HCT116 (cell line): ENCODE measurements at regions not wholly inside any gene's neighbourhood (a gene's known extent, or its start where the extent isn't known, plus 50 kb on each side); places are given as distances from the start of the nearest gene placed in this dataset.

Source experiments
- ATAC-seq: fragments of 200-7000 bp; cut with Tn5 transposase; 2 replicates; pipeline ENCODE4 v1.9.1; 2020; ENCODE audit warnings: mild to moderate bottlenecking, moderate library complexity
- BruUV-seq: library from RNA; stranded (reverse); fragments of 400-500 nt; replicated peaks from 2 replicates; lab custom pipeline; 2021; lab: Mats Ljungman, UMichigan
- CTCF ChIA-PET: fragments of 300-600 bp; sonication (Branson Sonifier 250); formaldehyde crosslinking; loops from one replicate; lab custom pipeline; 2021; ENCODE audit warnings: antibody characterized with exemption; lab: Charles Lee
- POLR2A ChIA-PET: fragments of 300-600, 350-600 bp; sonication (Branson Sonifier 250); formaldehyde crosslinking; loops from one replicate; lab custom pipeline; 2021; ENCODE audit warnings: antibody characterized with exemption; lab: Charles Lee
- RAD21 ChIA-PET, 2 experiments: fragments of 300-600 bp; sonication (Branson Sonifier 250); formaldehyde crosslinking; loops; one replicate each; lab custom pipeline; 2023; ENCODE audit warnings: low total read pairs in 2 of 2; ENCODE audit not compliant: uncharacterized antibody in 2 of 2, unreplicated experiment in 2 of 2, low non-redundant PET in 1 of 2; lab: Charles Lee
- DNase-seq: peaks from one replicate; pipeline ENCODE4 v3.0.0-alpha.2; 2010; ENCODE audit warnings: low read depth, low spot score
- H2AFZ ChIP-seq: fragments of 200-600 bp; shearing (Covaris generic), sonication (generic); 2 replicates; pipeline ENCODE4 v1.6.1; 2017; ENCODE audit warnings: low read depth, mixed run types, mixed read lengths, antibody characterized with exemption, low read length; ENCODE audit not compliant: poor library complexity, severe bottlenecking
- H3K27ac ChIP-seq: 2 replicates; pipeline ENCODE4 v1.5.1; 2012; ENCODE audit warnings: low read depth, low read length
- H3K27me3 ChIP-seq: fragments of 200-600 bp; sonication (generic); 2 replicates; pipeline ENCODE4 v1.6.1; 2016; ENCODE audit warnings: mixed run types, low read length, mixed read lengths; ENCODE audit not compliant: insufficient read depth
- H3K36me3 ChIP-seq, 2 experiments: fragments of 200-500 bp in 1 of 2; fragments of 200-600 bp in 1 of 2; sonication (Bioruptor generic) in 1 of 2; sonication (generic) in 1 of 2; 2 replicates each; pipeline versions ENCODE4 v1.5.1 to v1.6.1; 2014 to 2016; ENCODE audit warnings: low read length in 2 of 2, inconsistent platforms in 1 of 2, mixed read lengths in 1 of 2, mixed run types in 1 of 2; ENCODE audit not compliant: insufficient read depth in 2 of 2, control insufficient read depth in 1 of 2
- H3K4me1 ChIP-seq, 2 experiments: fragments of 200-600 bp in 1 of 2; sonication (generic) in 1 of 2; 2 replicates each; pipeline versions ENCODE4 v1.5.1 to v1.6.1; 2012 to 2017; ENCODE audit warnings: low read length in 2 of 2, inconsistent platforms in 1 of 2, mild to moderate bottlenecking in 1 of 2, mixed read lengths in 1 of 2, mixed run types in 1 of 2, moderate library complexity in 1 of 2; ENCODE audit not compliant: insufficient read depth in 2 of 2, control insufficient read depth in 1 of 2
- H3K4me2 ChIP-seq: fragments of 200-600 bp; sonication (generic); 2 replicates; pipeline ENCODE4 v1.6.1; 2017; ENCODE audit warnings: mixed run types, low read length, mixed read lengths
- H3K4me3 ChIP-seq, 2 experiments: fragments of 200-600 bp in 1 of 2; sonication (generic) in 1 of 2; replicated peaks in 1 of 2; 2 replicates each; pipeline ENCODE4 v1.5.1; 2011 to 2016; ENCODE audit warnings: low read length in 2 of 2, control low read depth in 1 of 2, low read depth in 1 of 2, mild to moderate bottlenecking in 1 of 2, mixed read lengths in 1 of 2, mixed run types in 1 of 2
- H3K79me2 ChIP-seq: fragments of 200-600 bp; sonication (generic); 2 replicates; pipeline ENCODE4 v1.6.1; 2017; ENCODE audit warnings: mild to moderate bottlenecking, mixed run types, low read length, moderate library complexity, mixed read lengths; ENCODE audit not compliant: insufficient read depth
- H3K9ac ChIP-seq: fragments of 200-600 bp; sonication (generic); 2 replicates; pipeline ENCODE4 v1.6.1; 2016; ENCODE audit warnings: low read length, mixed read lengths
- H3K9me2 ChIP-seq: fragments of 200-600 bp; sonication (generic), shearing (Covaris generic); 2 replicates; pipeline ENCODE4 v1.6.1; 2017; ENCODE audit warnings: mixed run types, mild to moderate bottlenecking, moderate library complexity; ENCODE audit not compliant: insufficient read depth
- H3K9me3 ChIP-seq, 2 experiments: fragments of 200-500 bp in 1 of 2; fragments of 200-600 bp in 1 of 2; sonication (Bioruptor generic) in 1 of 2; sonication (generic) in 1 of 2; 2 replicates each; pipeline ENCODE4 v1.6.1; 2014 to 2017; ENCODE audit warnings: low read length in 2 of 2, mixed read lengths in 2 of 2, inconsistent platforms in 1 of 2, low read depth in 1 of 2, mild to moderate bottlenecking in 1 of 2, mixed run types in 1 of 2, moderate library complexity in 1 of 2; ENCODE audit not compliant: control insufficient read depth in 1 of 2, insufficient read depth in 1 of 2
- H4K20me1 ChIP-seq: fragments of 200-600 bp; sonication (generic), shearing (Covaris generic); 2 replicates; pipeline ENCODE4 v1.6.1; 2017; ENCODE audit warnings: mixed run types, mild to moderate bottlenecking, moderate library complexity; ENCODE audit not compliant: insufficient read depth
- CEBPB ChIP-seq: IDR thresholded peaks from 2 replicates; pipeline ENCODE4 v1.6.1; 2012; ENCODE audit warnings: low read depth
- POLR2A ChIP-seq: IDR thresholded peaks from 2 replicates; pipeline ENCODE4 v1.7.0; 2011; ENCODE audit warnings: borderline replicate concordance; ENCODE audit not compliant: insufficient read depth, insufficient read length; ENCODE audit errors: extremely low read depth
- POLR2AphosphoS5 ChIP-seq: IDR thresholded peaks from 2 replicates; pipeline ENCODE4 v1.6.1; 2011; ENCODE audit warnings: mild to moderate bottlenecking, low read depth, low read length, moderate library complexity
- RAD21 ChIP-seq: IDR thresholded peaks from 2 replicates; pipeline ENCODE4 v1.6.1; 2012; ENCODE audit warnings: low read depth, mild to moderate bottlenecking
- SIN3A ChIP-seq: IDR thresholded peaks from 2 replicates; pipeline ENCODE4 v1.6.1; 2012; ENCODE audit warnings: low read depth
- SRF ChIP-seq: IDR thresholded peaks from 2 replicates; pipeline ENCODE4 v1.6.1; 2012; ENCODE audit warnings: low read depth
- intact Hi-C: fragments of 100-400 bp; cut with micrococcal nuclease; formaldehyde crosslinking; loops from 2 replicates; pipeline ENCODE4 v1.10.0; 2022
- TF ChIP-seq, protein P1 (sequence below): IDR thresholded peaks from 2 replicates; pipeline ENCODE4 v1.6.1; 2011; ENCODE audit warnings: mild to moderate bottlenecking, low read length, moderate library complexity; ENCODE audit not compliant: insufficient replicate concordance; ENCODE audit errors: extremely low read depth
- TF ChIP-seq, protein P2 (sequence below): IDR thresholded peaks from 2 replicates; pipeline ENCODE4 v1.6.1; 2012
- TF ChIP-seq, protein P3 (sequence below), 3 experiments: fragments of 200-600 bp in 1 of 3; sonication (generic) in 1 of 3; IDR thresholded peaks in 2 of 3; conservative IDR thresholded peaks in 1 of 3; 2 replicates each; pipeline ENCODE4 v1.5.1; 2012 to 2017; ENCODE audit warnings: low read depth in 2 of 3, low read length in 2 of 3, antibody characterized with exemption in 1 of 3, borderline replicate concordance in 1 of 3, control low read depth in 1 of 3, mild to moderate bottlenecking in 1 of 3, mixed read lengths in 1 of 3, mixed run types in 1 of 3, moderate library complexity in 1 of 3; ENCODE audit not compliant: insufficient read depth in 1 of 3

DNA sequence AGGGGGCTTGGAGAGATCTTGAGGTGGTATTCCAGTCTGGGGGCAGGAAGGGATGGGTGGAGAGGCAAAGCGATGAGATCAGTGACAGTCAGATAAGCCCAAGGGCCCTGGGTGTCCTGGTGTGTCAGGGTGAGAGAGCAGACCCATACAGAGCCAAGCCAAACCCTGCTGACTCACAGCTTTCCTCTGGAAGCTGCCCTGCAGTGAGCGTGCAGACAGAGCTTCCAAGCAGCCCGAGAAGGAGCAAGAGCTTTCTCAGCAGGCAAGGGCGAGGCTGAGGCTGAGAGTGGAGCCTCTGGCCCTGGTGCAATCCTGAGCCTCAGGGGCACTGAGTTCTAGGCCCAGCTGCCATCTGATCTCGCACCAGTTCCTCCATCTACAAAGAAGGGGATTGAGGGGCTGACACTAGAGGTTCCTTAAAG lies 91.1 kb upstream of the HIVEP1 start:
- peaks cover 0 to 10% of the 10 kb centered on the region in 2 experiments; a peak in 2 of 4 replicates for H3K4me1 ChIP-seq
- no peaks in the 10 kb centered on the region for H3K79me2 ChIP-seq
- ATAC-seq: peak; percentile 84
- H4K20me1 ChIP-seq: no peaks in the 10 kb centered on the region
- H3K36me3 ChIP-seq: no peaks in the 10 kb centered on the region
- intact Hi-C loops: no loop called here
- H3K9ac ChIP-seq: no peak overlapping the region
- ChIA-PET CTCF (no interaction called here), POLR2A (no interaction called here), RAD21 (no interaction called here)
- TF ChIP-seq, protein P1, sequence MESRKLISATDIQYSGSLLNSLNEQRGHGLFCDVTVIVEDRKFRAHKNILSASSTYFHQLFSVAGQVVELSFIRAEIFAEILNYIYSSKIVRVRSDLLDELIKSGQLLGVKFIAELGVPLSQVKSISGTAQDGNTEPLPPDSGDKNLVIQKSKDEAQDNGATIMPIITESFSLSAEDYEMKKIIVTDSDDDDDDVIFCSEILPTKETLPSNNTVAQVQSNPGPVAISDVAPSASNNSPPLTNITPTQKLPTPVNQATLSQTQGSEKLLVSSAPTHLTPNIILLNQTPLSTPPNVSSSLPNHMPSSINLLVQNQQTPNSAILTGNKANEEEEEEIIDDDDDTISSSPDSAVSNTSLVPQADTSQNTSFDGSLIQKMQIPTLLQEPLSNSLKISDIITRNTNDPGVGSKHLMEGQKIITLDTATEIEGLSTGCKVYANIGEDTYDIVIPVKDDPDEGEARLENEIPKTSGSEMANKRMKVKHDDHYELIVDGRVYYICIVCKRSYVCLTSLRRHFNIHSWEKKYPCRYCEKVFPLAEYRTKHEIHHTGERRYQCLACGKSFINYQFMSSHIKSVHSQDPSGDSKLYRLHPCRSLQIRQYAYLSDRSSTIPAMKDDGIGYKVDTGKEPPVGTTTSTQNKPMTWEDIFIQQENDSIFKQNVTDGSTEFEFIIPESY: no peak
- TF ChIP-seq SIN3A (no peak), POLR2AphosphoS5 (no peak), CEBPB (no peak)
- DNase-seq: peak; percentile 8
- no peaks in the 10 kb centered on the region for H3K9me2 ChIP-seq
- no TSS peak for BruUV-seq
- no peaks in the 10 kb centered on the region for H3K27me3 ChIP-seq
- no peaks in the 10 kb centered on the region for H3K9me3 ChIP-seq
- peak overlapping the region; percentile 13 for H3K4me2 ChIP-seq
- H2AFZ ChIP-seq: no peak overlapping the region
- no peak overlapping the region for H3K4me3 ChIP-seq
- no peak overlapping the region for H3K27ac ChIP-seq

DNA sequence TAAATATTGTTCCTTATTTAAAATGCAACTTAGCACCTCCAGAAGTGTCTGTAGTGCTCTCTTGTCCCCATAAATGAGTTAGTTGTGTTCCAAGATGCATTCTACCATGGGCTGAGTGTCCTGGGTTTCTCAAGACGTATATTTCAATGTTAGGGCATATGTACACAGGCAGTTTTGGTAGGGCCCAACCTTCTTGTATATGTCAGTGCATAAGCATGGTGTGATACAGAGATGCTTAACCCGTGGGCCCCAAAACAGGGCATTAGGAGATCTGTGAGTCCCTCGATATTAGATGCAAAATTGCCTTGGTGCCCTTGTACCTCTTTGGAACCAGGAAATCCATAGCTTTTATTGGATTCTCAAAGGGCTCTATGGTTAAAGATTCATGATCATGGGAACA lies 91.5 kb upstream of the HIVEP1 start:
- POLR2A ChIA-PET: no interaction called here
- CTCF ChIA-PET: no interaction called here
- Histone ChIP-seq H4K20me1 (no peaks in the 10 kb centered on the region), H3K4me3 (no peak overlapping the region), H3K9me2 (no peaks in the 10 kb centered on the region), H3K9me3 (no peaks in the 10 kb centered on the region), H3K4me2 (peak overlapping the region; percentile 13; the same call in 1 of the 2 replicates), H2AFZ (no peak overlapping the region), H3K27ac (no peak overlapping the region), H3K4me1 (peaks cover 0 to 10% of the 10 kb centered on the region in 2 experiments; a peak in 2 of 4 replicates), H3K36me3 (no peaks in the 10 kb centered on the region), H3K79me2 (no peaks in the 10 kb centered on the region), H3K9ac (no peak overlapping the region), H3K27me3 (no peaks in the 10 kb centered on the region)
- RAD21 ChIA-PET: no interaction called here
- no peak for TF ChIP-seq SRF
- no peak for TF ChIP-seq POLR2A
- TF ChIP-seq, protein P2, sequence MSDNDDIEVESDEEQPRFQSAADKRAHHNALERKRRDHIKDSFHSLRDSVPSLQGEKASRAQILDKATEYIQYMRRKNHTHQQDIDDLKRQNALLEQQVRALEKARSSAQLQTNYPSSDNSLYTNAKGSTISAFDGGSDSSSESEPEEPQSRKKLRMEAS: no peak
- TF ChIP-seq, protein P3, sequence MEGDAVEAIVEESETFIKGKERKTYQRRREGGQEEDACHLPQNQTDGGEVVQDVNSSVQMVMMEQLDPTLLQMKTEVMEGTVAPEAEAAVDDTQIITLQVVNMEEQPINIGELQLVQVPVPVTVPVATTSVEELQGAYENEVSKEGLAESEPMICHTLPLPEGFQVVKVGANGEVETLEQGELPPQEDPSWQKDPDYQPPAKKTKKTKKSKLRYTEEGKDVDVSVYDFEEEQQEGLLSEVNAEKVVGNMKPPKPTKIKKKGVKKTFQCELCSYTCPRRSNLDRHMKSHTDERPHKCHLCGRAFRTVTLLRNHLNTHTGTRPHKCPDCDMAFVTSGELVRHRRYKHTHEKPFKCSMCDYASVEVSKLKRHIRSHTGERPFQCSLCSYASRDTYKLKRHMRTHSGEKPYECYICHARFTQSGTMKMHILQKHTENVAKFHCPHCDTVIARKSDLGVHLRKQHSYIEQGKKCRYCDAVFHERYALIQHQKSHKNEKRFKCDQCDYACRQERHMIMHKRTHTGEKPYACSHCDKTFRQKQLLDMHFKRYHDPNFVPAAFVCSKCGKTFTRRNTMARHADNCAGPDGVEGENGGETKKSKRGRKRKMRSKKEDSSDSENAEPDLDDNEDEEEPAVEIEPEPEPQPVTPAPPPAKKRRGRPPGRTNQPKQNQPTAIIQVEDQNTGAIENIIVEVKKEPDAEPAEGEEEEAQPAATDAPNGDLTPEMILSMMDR (IDR thresholded peaks at IDR 0.05 in 2 of 3, conservative IDR thresholded peaks at IDR 0.05 in 1 of 3; ENCODE audit: borderline replicate concordance in 1 of 3, insufficient read depth in 1 of 3, low read depth in 2 of 3, low read length in 2 of 3): no peak
- TF ChIP-seq RAD21: no peak
- TF ChIP-seq CEBPB: no peak
- BruUV-seq: no TSS peak
- intact Hi-C loops: no loop called here
- ATAC-seq (no peak), DNase-seq (no peak)
